DND-41 (cell line): ENCODE measurements at regions not wholly inside any gene's neighbourhood (a gene's known extent, or its start where the extent isn't known, plus 50 kb on each side); places are given as distances from the start of the nearest gene placed in this dataset.
A peak's percentile ranks its signal among the peaks of the same experiment; 100 is the strongest.

Experiments used
- ATAC-seq: fragments of 200-7000 bp; cut with Tn5 transposase; 3 replicates; pipeline ENCODE4 v1.9.1; 2021; ENCODE audit warnings: low read depth; ENCODE audit not compliant: insufficient read depth
- DNase-seq: peaks from one replicate; pipeline ENCODE4 v3.0.0-alpha.2; 2020
- H2AFZ ChIP-seq: 2 replicates; pipeline ENCODE4 v1.6.0; 2012; ENCODE audit warnings: low read depth, low read length
- H3K27ac ChIP-seq: 2 replicates; pipeline ENCODE4 v1.5.1; 2012; ENCODE audit warnings: low read length, inconsistent platforms
- H3K27me3 ChIP-seq: fragments of 200-600 bp; sonication (generic); 2 replicates; pipeline ENCODE4 v1.6.0; 2012; ENCODE audit warnings: low read length, mild to moderate bottlenecking, inconsistent platforms; ENCODE audit not compliant: insufficient read depth, poor library complexity
- H3K36me3 ChIP-seq: 2 replicates; pipeline ENCODE4 v1.5.1; 2012; ENCODE audit warnings: low read length, inconsistent platforms; ENCODE audit not compliant: insufficient read depth
- H3K4me1 ChIP-seq: 2 replicates; pipeline ENCODE4 v1.5.1; 2012; ENCODE audit warnings: mild to moderate bottlenecking, low read length; ENCODE audit not compliant: insufficient read depth
- H3K4me2 ChIP-seq: 2 replicates; pipeline ENCODE4 v1.6.0; 2012; ENCODE audit warnings: mild to moderate bottlenecking, moderate library complexity, low read length, inconsistent platforms; ENCODE audit not compliant: insufficient read depth
- H3K4me3 ChIP-seq, 2 experiments: fragments of 200-600 bp in 1 of 2; shearing (Covaris generic) in 1 of 2; 2 replicates each; pipeline ENCODE4 v1.5.1; 2012 to 2016; ENCODE audit warnings: inconsistent platforms in 2 of 2, low read length in 2 of 2, mild to moderate bottlenecking in 2 of 2, low read depth in 1 of 2, moderate library complexity in 1 of 2
- H3K79me2 ChIP-seq: 2 replicates; pipeline ENCODE4 v1.6.0; 2012; ENCODE audit warnings: low read length, inconsistent platforms; ENCODE audit not compliant: insufficient read depth
- H3K9ac ChIP-seq: 2 replicates; pipeline ENCODE4 v1.6.0; 2012; ENCODE audit warnings: low read depth, mild to moderate bottlenecking, inconsistent platforms, low read length, moderate library complexity
- H3K9me3 ChIP-seq: 2 replicates; pipeline ENCODE4 v1.5.1; 2012; ENCODE audit warnings: low read length, moderate library complexity, mild to moderate bottlenecking, inconsistent platforms; ENCODE audit not compliant: insufficient read depth, severe bottlenecking
- H4K20me1 ChIP-seq: 2 replicates; pipeline ENCODE4 v1.6.0; 2012; ENCODE audit warnings: low read length; ENCODE audit not compliant: insufficient read depth
- EZH2 ChIP-seq: IDR thresholded peaks from 3 replicates; pipeline ENCODE4 v1.6.1; 2012; ENCODE audit warnings: borderline replicate concordance, low read depth, mild to moderate bottlenecking, moderate library complexity, low read length, inconsistent platforms; ENCODE audit not compliant: severe bottlenecking
- TF ChIP-seq, protein P1 (sequence below): IDR thresholded peaks from 2 replicates; pipeline ENCODE4 v1.5.1; 2012; ENCODE audit warnings: borderline replicate concordance, low read length, moderate library complexity, mild to moderate bottlenecking; ENCODE audit not compliant: poor library complexity, severe bottlenecking; ENCODE audit errors: extremely low read depth

DNA sequence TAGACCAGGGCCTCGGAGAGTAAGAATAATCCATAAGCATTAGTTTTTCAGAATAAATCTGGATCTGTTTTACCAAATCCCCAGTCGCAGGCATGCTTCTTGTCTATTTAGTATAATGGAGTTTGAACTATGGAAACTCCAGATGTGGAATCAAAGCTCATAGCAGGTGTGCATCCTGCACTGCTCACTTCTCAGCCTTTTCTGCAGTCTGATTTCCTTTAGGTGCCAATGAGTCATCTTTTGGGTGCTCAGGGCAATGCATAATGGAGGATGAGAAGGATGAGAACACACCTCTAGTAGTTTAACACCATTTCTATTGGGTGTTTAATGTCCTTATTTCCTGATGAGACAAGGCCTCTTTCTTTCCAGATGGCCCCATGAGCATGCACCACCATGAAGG lies 961.2 kb downstream of the TMEM121 start:
- no peaks in the 10 kb centered on the region for H3K4me1 ChIP-seq
- DNase-seq (no peak), ATAC-seq (peak; percentile 62)
- no peak overlapping the region for H3K27ac ChIP-seq
- no peak overlapping the region for H3K4me3 ChIP-seq
- no peak overlapping the region for H3K4me2 ChIP-seq
- no peaks in the 10 kb centered on the region for H3K36me3 ChIP-seq
- no peaks in the 10 kb centered on the region for H3K9me3 ChIP-seq
- no peaks in the 10 kb centered on the region for H3K27me3 ChIP-seq
- H2AFZ ChIP-seq, result no peak overlapping the region
- no peaks in the 10 kb centered on the region for H4K20me1 ChIP-seq
- TF ChIP-seq, protein P1, sequence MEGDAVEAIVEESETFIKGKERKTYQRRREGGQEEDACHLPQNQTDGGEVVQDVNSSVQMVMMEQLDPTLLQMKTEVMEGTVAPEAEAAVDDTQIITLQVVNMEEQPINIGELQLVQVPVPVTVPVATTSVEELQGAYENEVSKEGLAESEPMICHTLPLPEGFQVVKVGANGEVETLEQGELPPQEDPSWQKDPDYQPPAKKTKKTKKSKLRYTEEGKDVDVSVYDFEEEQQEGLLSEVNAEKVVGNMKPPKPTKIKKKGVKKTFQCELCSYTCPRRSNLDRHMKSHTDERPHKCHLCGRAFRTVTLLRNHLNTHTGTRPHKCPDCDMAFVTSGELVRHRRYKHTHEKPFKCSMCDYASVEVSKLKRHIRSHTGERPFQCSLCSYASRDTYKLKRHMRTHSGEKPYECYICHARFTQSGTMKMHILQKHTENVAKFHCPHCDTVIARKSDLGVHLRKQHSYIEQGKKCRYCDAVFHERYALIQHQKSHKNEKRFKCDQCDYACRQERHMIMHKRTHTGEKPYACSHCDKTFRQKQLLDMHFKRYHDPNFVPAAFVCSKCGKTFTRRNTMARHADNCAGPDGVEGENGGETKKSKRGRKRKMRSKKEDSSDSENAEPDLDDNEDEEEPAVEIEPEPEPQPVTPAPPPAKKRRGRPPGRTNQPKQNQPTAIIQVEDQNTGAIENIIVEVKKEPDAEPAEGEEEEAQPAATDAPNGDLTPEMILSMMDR, result no peak
- no peak for TF ChIP-seq EZH2
- no peak overlapping the region for H3K9ac ChIP-seq
- H3K79me2 ChIP-seq, result no peaks in the 10 kb centered on the region

DNA sequence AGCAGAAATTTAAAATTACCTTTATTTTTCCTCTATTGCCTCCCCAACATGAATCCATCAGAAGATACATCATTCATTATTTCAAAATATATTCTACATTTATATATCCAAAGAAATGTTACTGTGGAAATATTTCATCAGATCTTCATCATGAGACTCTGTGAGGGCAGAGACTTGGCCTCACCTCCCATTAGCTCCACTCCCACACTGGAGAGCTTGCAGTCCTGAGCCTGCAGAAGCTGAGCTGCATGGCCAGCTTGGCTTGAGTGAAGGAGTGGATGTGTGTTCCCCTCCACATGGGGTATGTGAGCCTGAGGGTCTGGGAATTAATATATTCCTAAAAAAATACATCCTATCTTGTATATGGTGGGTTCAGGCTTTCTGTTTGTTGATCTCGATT lies 961.9 kb downstream of the TMEM121 start:
- H2AFZ ChIP-seq, result no peak overlapping the region
- H3K9me3 ChIP-seq, result no peaks in the 10 kb centered on the region
- H3K4me3 ChIP-seq, result no peak overlapping the region
- DNase-seq (no peak), ATAC-seq (no peak)
- no peaks in the 10 kb centered on the region for H3K79me2 ChIP-seq
- no peak overlapping the region for H3K4me2 ChIP-seq
- H3K27ac ChIP-seq, result no peak overlapping the region
- no peak for TF ChIP-seq EZH2
- TF ChIP-seq, protein P1, result no peak
- no peaks in the 10 kb centered on the region for H3K4me1 ChIP-seq
- no peaks in the 10 kb centered on the region for H4K20me1 ChIP-seq
- H3K9ac ChIP-seq, result no peak overlapping the region
- no peaks in the 10 kb centered on the region for H3K36me3 ChIP-seq
- no peaks in the 10 kb centered on the region for H3K27me3 ChIP-seq

DNA sequence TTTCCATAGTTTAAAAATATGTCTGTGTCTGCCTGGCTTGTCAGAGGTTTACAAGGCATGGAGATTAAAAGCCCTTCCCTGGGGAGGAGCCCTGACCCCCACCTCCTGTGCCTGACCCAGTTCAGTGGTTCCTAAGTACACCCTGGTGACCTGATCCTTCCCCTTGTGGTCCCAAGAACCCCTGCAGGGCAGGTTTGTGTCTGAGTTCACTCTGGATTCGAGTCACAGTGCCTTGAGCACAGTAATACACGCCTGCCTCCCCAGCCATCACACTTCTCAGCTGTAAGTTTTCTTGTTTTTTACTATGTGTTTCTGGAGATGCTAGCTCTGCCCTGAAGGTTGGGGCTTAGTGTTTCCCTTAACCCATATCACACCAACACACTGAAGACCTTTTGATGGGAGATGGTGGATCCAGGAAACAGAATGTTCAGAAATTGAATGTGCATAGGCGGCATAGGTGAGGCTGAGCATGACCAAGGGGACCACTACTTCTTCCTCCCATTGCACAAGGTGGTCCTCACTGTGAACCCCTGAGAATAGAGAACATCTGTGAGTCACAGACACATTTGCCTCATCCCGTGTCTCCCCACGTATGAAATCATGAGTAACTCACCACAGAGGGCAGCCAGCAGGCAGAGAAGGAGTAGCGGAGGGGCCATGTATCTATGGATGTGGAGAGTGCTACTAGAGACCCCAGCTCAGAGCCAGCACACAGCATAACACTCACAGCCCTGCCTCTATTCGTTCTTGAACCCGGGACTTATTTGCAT lies 962.9 kb downstream of the TMEM121 start:
- TF ChIP-seq, protein P1, result no peak
- TF ChIP-seq EZH2, result no peak
- H4K20me1 ChIP-seq, result no peaks in the 10 kb centered on the region
- H3K27ac ChIP-seq, result no peak overlapping the region
- H3K4me2 ChIP-seq, result no peak overlapping the region
- no peaks in the 10 kb centered on the region for H3K9me3 ChIP-seq
- H3K79me2 ChIP-seq, result no peaks in the 10 kb centered on the region
- H3K36me3 ChIP-seq, result no peaks in the 10 kb centered on the region
- DNase-seq, result no peak
- H3K9ac ChIP-seq, result no peak overlapping the region
- 0 out of 2 replicates have a peak, but pooled peaks cover 4% of the 10 kb centered on the region for H3K4me1 ChIP-seq
- no peak overlapping the region for H2AFZ ChIP-seq
- H3K4me3 ChIP-seq, result no peak overlapping the region
- ATAC-seq, result peak; percentile 37; the same call in 1 of the 3 replicates
- H3K27me3 ChIP-seq, result no peaks in the 10 kb centered on the region
